H9 (cell line): ENCODE measurements at regions not wholly inside any gene's neighbourhood (a gene's known extent, or its start where the extent isn't known, plus 50 kb on each side); places are given as distances from the start of the nearest gene placed in this dataset.

ENCODE experiments used
- DNase-seq: peaks from one replicate; pipeline ENCODE4 v3.0.0-alpha.2; 2017
- H2AFZ ChIP-seq: one replicate; pipeline ENCODE4 v1.6.1; 2013; ENCODE audit warnings: mild to moderate bottlenecking, low read length, control low read depth, moderate library complexity
- H2AK5ac ChIP-seq: 2 replicates; pipeline ENCODE4 v1.6.1; 2013; ENCODE audit warnings: low read length, control low read depth, mixed read lengths; ENCODE audit not compliant: insufficient read length
- H2BK120ac ChIP-seq: one replicate; pipeline ENCODE4 v1.6.1; 2013; ENCODE audit warnings: low read depth, mild to moderate bottlenecking, low read length, control low read depth, inconsistent platforms; ENCODE audit not compliant: poor library complexity, severe bottlenecking
- H2BK12ac ChIP-seq: 2 replicates; pipeline ENCODE4 v1.6.1; 2013; ENCODE audit warnings: low read length, control low read depth, mixed read lengths, low read depth; ENCODE audit not compliant: insufficient read length
- H2BK15ac ChIP-seq: 2 replicates; pipeline ENCODE4 v1.6.1; 2013; ENCODE audit warnings: low read depth, low read length, control low read depth
- H2BK20ac ChIP-seq: one replicate; pipeline ENCODE4 v1.6.1; 2013; ENCODE audit warnings: low read depth, mild to moderate bottlenecking, low read length, control low read depth, inconsistent platforms; ENCODE audit not compliant: poor library complexity, severe bottlenecking
- H2BK5ac ChIP-seq: 2 replicates; pipeline ENCODE4 v1.6.1; 2013; ENCODE audit warnings: low read length, control low read depth, mixed read lengths; ENCODE audit not compliant: insufficient read length
- H3K14ac ChIP-seq: 2 replicates; pipeline ENCODE4 v1.6.1; 2013; ENCODE audit warnings: low read length, control low read depth; ENCODE audit not compliant: insufficient read depth
- H3K18ac ChIP-seq: 2 replicates; pipeline ENCODE4 v1.6.1; 2013; ENCODE audit warnings: low read depth, mild to moderate bottlenecking, mixed read lengths, low read length, control low read depth; ENCODE audit not compliant: insufficient read length
- H3K23ac ChIP-seq: 2 replicates; pipeline ENCODE4 v1.6.1; 2013; ENCODE audit warnings: low read length, control low read depth, mixed read lengths, low read depth; ENCODE audit not compliant: insufficient read length
- H3K23me2 ChIP-seq: 2 replicates; pipeline ENCODE4 v1.6.1; 2013; ENCODE audit warnings: low read depth, mild to moderate bottlenecking, mixed read lengths, low read length, control low read depth; ENCODE audit not compliant: insufficient read length, poor library complexity, severe bottlenecking
- H3K27ac ChIP-seq: 2 replicates; pipeline ENCODE4 v1.5.1; 2013; ENCODE audit warnings: low read length, control low read depth, mixed read lengths, low read depth; ENCODE audit not compliant: insufficient read length
- H3K27me3 ChIP-seq: 2 replicates; pipeline ENCODE4 v1.6.1; 2013; ENCODE audit warnings: low read length, control low read depth, inconsistent platforms; ENCODE audit not compliant: insufficient read depth
- H3K4ac ChIP-seq: 2 replicates; pipeline ENCODE4 v1.6.1; 2013; ENCODE audit warnings: low read depth, mild to moderate bottlenecking, control low read depth, inconsistent platforms, low read length, moderate library complexity
- H3K4me1 ChIP-seq: 2 replicates; pipeline ENCODE4 v1.6.1; 2013; ENCODE audit warnings: low read length, control low read depth, inconsistent platforms; ENCODE audit not compliant: insufficient read depth
- H3K4me2 ChIP-seq: 2 replicates; pipeline ENCODE4 v1.6.1; 2013; ENCODE audit warnings: low read length, control low read depth, mixed read lengths; ENCODE audit not compliant: insufficient read length, insufficient read depth
- H3K56ac ChIP-seq: 2 replicates; pipeline ENCODE4 v1.6.1; 2013; ENCODE audit warnings: low read depth, mild to moderate bottlenecking, mixed read lengths, low read length, control low read depth; ENCODE audit not compliant: insufficient read length
- H3K79me1 ChIP-seq: 2 replicates; pipeline ENCODE4 v1.6.1; 2013; ENCODE audit warnings: low read depth, mild to moderate bottlenecking, moderate library complexity, low read length, control low read depth, inconsistent platforms; ENCODE audit not compliant: insufficient read depth, poor library complexity, severe bottlenecking
- H3K79me2 ChIP-seq: 2 replicates; pipeline ENCODE4 v1.6.1; 2013; ENCODE audit warnings: low read length, control low read depth, inconsistent platforms; ENCODE audit not compliant: insufficient read depth
- H3K9ac ChIP-seq: 2 replicates; pipeline ENCODE4 v1.6.1; 2013; ENCODE audit warnings: low read length, control low read depth, mixed read lengths; ENCODE audit not compliant: insufficient read length; ENCODE audit errors: extremely low read depth
- H3K9me3 ChIP-seq: one replicate; pipeline ENCODE4 v1.6.1; 2013; ENCODE audit warnings: low read depth, low read length, inconsistent platforms; ENCODE audit not compliant: control insufficient read depth
- H3T11ph ChIP-seq: one replicate; pipeline ENCODE4 v1.6.1; 2013; ENCODE audit warnings: mild to moderate bottlenecking, low read length, control low read depth, inconsistent platforms
- H4K20me1 ChIP-seq: one replicate; pipeline ENCODE4 v1.6.1; 2013; ENCODE audit not compliant: control insufficient read depth, insufficient read length, insufficient read depth
- H4K5ac ChIP-seq: 2 replicates; pipeline ENCODE4 v1.6.1; 2013; ENCODE audit warnings: low read depth, mild to moderate bottlenecking, mixed read lengths, low read length, control low read depth; ENCODE audit not compliant: insufficient read length
- H4K8ac ChIP-seq: replicated peaks from 2 replicates; pipeline ENCODE4 v1.6.1; 2013; ENCODE audit warnings: low read length, control low read depth, mixed read lengths, low read depth; ENCODE audit not compliant: insufficient read length
- H4K91ac ChIP-seq: 2 replicates; pipeline ENCODE4 v1.6.1; 2013; ENCODE audit warnings: low read depth, mild to moderate bottlenecking, moderate library complexity, mixed read lengths, low read length, control low read depth; ENCODE audit not compliant: insufficient read length
- H3K27ac Mint-ChIP-seq, 3 experiments: 2 replicates in 2 of 3; 3 replicates in 1 of 3; pipeline ENCODE4 v1.8.0; 2020 to 2021; ENCODE audit warnings: mixed read lengths in 3 of 3, mild to moderate bottlenecking in 1 of 3, moderate library complexity in 1 of 3
- H3K27me3 Mint-ChIP-seq: 2 replicates; pipeline ENCODE4 v1.8.0; 2021; ENCODE audit warnings: low read depth, mild to moderate bottlenecking, moderate library complexity, mixed read lengths
- H3K36me3 Mint-ChIP-seq, 3 experiments: 2 replicates in 2 of 3; 3 replicates in 1 of 3; pipeline ENCODE4 v1.8.0; 2020 to 2021; ENCODE audit warnings: low read depth in 3 of 3, mixed read lengths in 3 of 3; ENCODE audit not compliant: insufficient read depth in 1 of 3
- H3K4me1 Mint-ChIP-seq, 2 experiments: 2 replicates each; pipeline ENCODE4 v1.8.0; 2020; ENCODE audit warnings: mixed read lengths in 2 of 2
- H3K4me3 Mint-ChIP-seq, 2 experiments: 2 replicates in 1 of 2; 3 replicates in 1 of 2; pipeline ENCODE4 v1.8.0; 2020 to 2021; ENCODE audit warnings: mild to moderate bottlenecking in 2 of 2, mixed read lengths in 2 of 2, moderate library complexity in 1 of 2
- H3K9me3 Mint-ChIP-seq, 2 experiments: 2 replicates in 1 of 2; 3 replicates in 1 of 2; pipeline ENCODE4 v1.8.0; 2020; ENCODE audit warnings: mild to moderate bottlenecking in 2 of 2, mixed read lengths in 2 of 2, moderate library complexity in 1 of 2
- TF ChIP-seq, protein P1 (sequence below): fragments of 200-600 bp; sonication (generic); conservative IDR thresholded peaks from 3 replicates; pipeline ENCODE4 v1.8.0; 2021; ENCODE audit warnings: antibody characterized with exemption, mild to moderate bottlenecking

DNA sequence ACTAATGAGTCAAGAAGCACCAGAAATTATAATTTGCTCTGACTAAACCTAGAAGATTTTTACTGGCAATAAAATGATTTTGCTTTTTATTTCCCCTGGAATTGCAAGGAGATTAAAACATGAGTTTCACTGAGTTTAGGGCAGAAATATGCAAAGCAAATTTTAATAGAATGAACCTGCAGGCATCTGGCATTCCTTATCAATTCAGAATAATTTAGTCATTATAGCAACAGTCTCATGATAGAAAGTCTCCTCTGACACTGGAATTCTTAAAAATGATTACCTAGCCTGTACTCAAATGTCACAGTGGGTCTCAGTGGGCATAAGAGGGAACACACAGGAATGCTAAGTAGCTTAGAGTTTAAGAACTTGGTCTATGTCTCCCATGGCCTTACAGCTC is 195.9 kb downstream of the TTC39B start:
- TF ChIP-seq, protein P1, sequence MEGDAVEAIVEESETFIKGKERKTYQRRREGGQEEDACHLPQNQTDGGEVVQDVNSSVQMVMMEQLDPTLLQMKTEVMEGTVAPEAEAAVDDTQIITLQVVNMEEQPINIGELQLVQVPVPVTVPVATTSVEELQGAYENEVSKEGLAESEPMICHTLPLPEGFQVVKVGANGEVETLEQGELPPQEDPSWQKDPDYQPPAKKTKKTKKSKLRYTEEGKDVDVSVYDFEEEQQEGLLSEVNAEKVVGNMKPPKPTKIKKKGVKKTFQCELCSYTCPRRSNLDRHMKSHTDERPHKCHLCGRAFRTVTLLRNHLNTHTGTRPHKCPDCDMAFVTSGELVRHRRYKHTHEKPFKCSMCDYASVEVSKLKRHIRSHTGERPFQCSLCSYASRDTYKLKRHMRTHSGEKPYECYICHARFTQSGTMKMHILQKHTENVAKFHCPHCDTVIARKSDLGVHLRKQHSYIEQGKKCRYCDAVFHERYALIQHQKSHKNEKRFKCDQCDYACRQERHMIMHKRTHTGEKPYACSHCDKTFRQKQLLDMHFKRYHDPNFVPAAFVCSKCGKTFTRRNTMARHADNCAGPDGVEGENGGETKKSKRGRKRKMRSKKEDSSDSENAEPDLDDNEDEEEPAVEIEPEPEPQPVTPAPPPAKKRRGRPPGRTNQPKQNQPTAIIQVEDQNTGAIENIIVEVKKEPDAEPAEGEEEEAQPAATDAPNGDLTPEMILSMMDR, result no peak
- H3K9me3 Mint-ChIP-seq, result peaks cover 7 to 9% of the 10 kb centered on the region in 2 experiments; a peak in 3 of 5 replicates
- Histone ChIP-seq H3K4me2 (no peak overlapping the region), H3K9me3 (no peaks in the 10 kb centered on the region), H3T11ph (no peak overlapping the region), H2AK5ac (no peak overlapping the region), H2AFZ (no peak overlapping the region), H2BK120ac (no peak overlapping the region), H4K20me1 (no peaks in the 10 kb centered on the region), H4K8ac (no peak overlapping the region), H3K56ac (no peak overlapping the region), H3K9ac (no peak overlapping the region), H3K79me2 (no peaks in the 10 kb centered on the region), H3K14ac (no peak overlapping the region), H2BK12ac (no peak overlapping the region), H3K4me1 (peaks cover 7% of the 10 kb centered on the region; the same call in 1 of the 2 replicates), H4K5ac (no peak overlapping the region), H2BK20ac (no peak overlapping the region), H3K27ac (no peak overlapping the region), H4K91ac (no peak overlapping the region), H3K23me2 (no peaks in the 10 kb centered on the region), H2BK15ac (no peak overlapping the region), H3K27me3 (no peaks in the 10 kb centered on the region), H3K23ac (no peak overlapping the region), H3K4ac (no peak overlapping the region), H3K79me1 (no peaks in the 10 kb centered on the region), H3K18ac (no peak overlapping the region), H2BK5ac (no peak overlapping the region)
- peaks cover 0 to 7% (median 2%) of the 10 kb centered on the region in 3 experiments; a peak in 1 of 7 replicates for H3K36me3 Mint-ChIP-seq
- no peaks in the 10 kb centered on the region for H3K27me3 Mint-ChIP-seq
- no peak overlapping the region for H3K27ac Mint-ChIP-seq
- no peak for DNase-seq
- H3K4me1 Mint-ChIP-seq, result peaks cover 8 to 10% of the 10 kb centered on the region in 2 experiments
- no peak overlapping the region for H3K4me3 Mint-ChIP-seq
